Pancreas (tissue), 10 donors: ENCODE measurements at regions not wholly inside any gene's neighbourhood (a gene's known extent, or its start where the extent isn't known, plus 50 kb on each side); places are given as distances from the start of the nearest gene placed in this dataset.

Experiments
- ATAC-seq, 4 donors: fragments of 200-7000 bp; cut with Tn5 transposase; one replicate each; pipeline versions ENCODE4 v1.8.0 to v1.9.1; 2020; ENCODE audit warnings: mild to moderate bottlenecking in 4 of 4, moderate library complexity in 4 of 4
- DNase-seq, 6 donors: peaks; one replicate each; pipeline ENCODE4 v3.0.0-alpha.2; 2020
- FAIRE-seq: peaks from 2 replicates; lab custom pipeline; 2012; peaks lifted over from hg19 to GRCh38; lab: Jason Lieb, UNC
- H3K27ac ChIP-seq, 4 donors: fragments of 200-600 bp; sonication (generic); 1 replicate in 3 of 4; 2 replicates in 1 of 4; pipeline versions ENCODE4 v1.5.0 to v1.8.0; 2020
- H3K27me3 ChIP-seq, 4 donors: fragments of 200-600 bp; one replicate each; pipeline ENCODE4 v1.8.0; 2021
- H3K36me3 ChIP-seq, 3 donors: fragments of 200-600 bp; sonication (generic) in 1 of 3; one replicate each; pipeline versions ENCODE4 v1.5.0 to v1.8.0; 2020 to 2021
- H3K4me1 ChIP-seq, 3 donors: fragments of 200-600 bp; one replicate each; pipeline ENCODE4 v1.8.0; 2021
- H3K4me3 ChIP-seq, 4 donors: fragments of 200-600 bp; sonication (generic) in 2 of 4; one replicate each; pipeline versions ENCODE4 v1.5.0 to v1.8.0; 2020 to 2021
- H3K9me3 ChIP-seq, 4 donors: fragments of 200-600 bp; one replicate each; pipeline ENCODE4 v1.8.0; 2021
- CTCF ChIP-seq, 4 donors: fragments of 200-600 bp; sonication (generic) in 3 of 4; IDR thresholded peaks; one replicate each; pipeline versions ENCODE4 v1.5.0 to v1.8.0; 2021; ENCODE audit warnings: antibody characterized with exemption in 4 of 4
- WGBS, 2 donors: extraction: QIAGEN DNeasy Blood & Tissue Kit; methylation state at CpG; one replicate each; pipeline ENCODE4 v1.1.7; 2013; 5-methylcytosine and 5-hydroxymethylcytosine counted together
- intact Hi-C, 3 donors: fragments of 100-400 bp; cut with DNase I; formaldehyde crosslinking; loops; one replicate each; pipeline versions ENCODE4 v1.11.1 to v1.14.2; 2022
- donor health status: healthy with polysubstance abuse.
- donor health status: DM: no; HTN: no; CAD: no; lungs with moderate emphysema.
- donor health status: DM: no; HTN: no; CAD: no.
- donor health status: control.
- donor health status: control.
- donor health status: Bipolar disorder and iron deficiency.
- donor health status: DM: yes; HTN: yes; CAD: no.
- donor health status: DM: no; HTN: no; CAD: no.
- donor health status: DM: no; HTN: no; CAD: no.
- donor health status: DM: yes; HTN: yes; CAD: no.

- no peak overlapping the region for H3K4me3 ChIP-seq
- H3K36me3 ChIP-seq, result no peaks in the 10 kb centered on the region
- H3K9me3 ChIP-seq, result no peaks in the 10 kb centered on the region
- ATAC-seq, result no peak
- no peak for TF ChIP-seq CTCF (IDR thresholded peaks at IDR 0.05)
- H3K27ac ChIP-seq, result no peak overlapping the region
- WGBS, 2 donors, result 86 to 93% methylated on average over 7 of the region's 7 CpGs
- no peaks in the 10 kb centered on the region for H3K4me1 ChIP-seq
- no peaks in the 10 kb centered on the region for H3K27me3 ChIP-seq
- intact Hi-C loops, result no loop called here
- FAIRE-seq, result no peak
- DNase-seq, result no peak
These were observed 112.0 kb upstream of the CLDN10 start for GRCh38 chr13:95440441-95441088.

GRCh38 chr13:95441326-95441725, 111.2 kb upstream of the CLDN10 start:
- Histone ChIP-seq H3K36me3 (no peaks in the 10 kb centered on the region), H3K4me1 (no peaks in the 10 kb centered on the region), H3K27me3 (no peaks in the 10 kb centered on the region), H3K4me3 (no peak overlapping the region), H3K9me3 (no peaks in the 10 kb centered on the region), H3K27ac (no peak overlapping the region)
- no peak for TF ChIP-seq CTCF (IDR thresholded peaks at IDR 0.05)
- ATAC-seq (no peak), FAIRE-seq (no peak), DNase-seq (no peak)
- intact Hi-C loops, result no loop called here
- WGBS, 2 donors, result 85 to 91% methylated on average over 3 of the region's 3 CpGs

GRCh38 chr13:95444006-95444730, 108.4 kb upstream of the CLDN10 start:
- FAIRE-seq, result no peak
- Histone ChIP-seq H3K27me3 (no peaks in the 10 kb centered on the region), H3K27ac (no peak overlapping the region), H3K36me3 (no peaks in the 10 kb centered on the region), H3K4me1 (no peaks in the 10 kb centered on the region), H3K9me3 (no peaks in the 10 kb centered on the region), H3K4me3 (no peak overlapping the region)
- ATAC-seq, result no peak
- DNase-seq, result no peak
- no peak for TF ChIP-seq CTCF (IDR thresholded peaks at IDR 0.05)
- intact Hi-C loops, result no loop called here
- 87% methylated on average over 6 of the region's 6 CpGs for WGBS, 2 donors

- no peak for ATAC-seq
- Histone ChIP-seq H3K9me3 (no peaks in the 10 kb centered on the region), H3K27me3 (no peaks in the 10 kb centered on the region), H3K4me3 (no peak overlapping the region), H3K27ac (no peak overlapping the region), H3K36me3 (no peaks in the 10 kb centered on the region), H3K4me1 (no peaks in the 10 kb centered on the region)
- no peak for DNase-seq
- FAIRE-seq, result no peak
- 81 to 86% methylated on average over 4 of the region's 4 CpGs for WGBS, 2 donors
- intact Hi-C loops, result no loop called here
- no peak for TF ChIP-seq CTCF (IDR thresholded peaks at IDR 0.05)
These were observed 107.4 kb upstream of the CLDN10 start for GRCh38 chr13:95445131-95445530.

GRCh38 chr13:95447814-95448213, 104.7 kb upstream of the CLDN10 start:
- FAIRE-seq (no peak), DNase-seq (no peak), ATAC-seq (no peak)
- Histone ChIP-seq H3K27me3 (no peaks in the 10 kb centered on the region), H3K9me3 (no peaks in the 10 kb centered on the region), H3K4me3 (no peak overlapping the region), H3K36me3 (no peaks in the 10 kb centered on the region), H3K27ac (no peak overlapping the region), H3K4me1 (no peaks in the 10 kb centered on the region)
- 83 to 89% methylated on average over 8 of the region's 8 CpGs for WGBS, 2 donors
- TF ChIP-seq CTCF (IDR thresholded peaks at IDR 0.05), result no peak
- intact Hi-C loops, result no loop called here
